ENCODE measurements at regions not wholly inside any gene's neighbourhood (a gene's known extent, or its start where the extent isn't known, plus 50 kb on each side); places are given as distances from the start of the nearest gene placed in this dataset.

- Histone ChIP-seq H3K4me1 (no peaks in the 10 kb centered on the region), H3K4me3 (no peak overlapping the region), H3K27ac (no peak overlapping the region), H3K9me3 (no peaks in the 10 kb centered on the region), H3K27me3 (peaks cover 0 to 9% of the 10 kb centered on the region in 2 donors), H3K36me3 (no peaks in the 10 kb centered on the region)
- no peak for DNase-seq
- intact Hi-C loops (cut with DNase I; ENCODE audit: low total_unique reads) = no loop called here
- TF ChIP-seq, protein P1, sequence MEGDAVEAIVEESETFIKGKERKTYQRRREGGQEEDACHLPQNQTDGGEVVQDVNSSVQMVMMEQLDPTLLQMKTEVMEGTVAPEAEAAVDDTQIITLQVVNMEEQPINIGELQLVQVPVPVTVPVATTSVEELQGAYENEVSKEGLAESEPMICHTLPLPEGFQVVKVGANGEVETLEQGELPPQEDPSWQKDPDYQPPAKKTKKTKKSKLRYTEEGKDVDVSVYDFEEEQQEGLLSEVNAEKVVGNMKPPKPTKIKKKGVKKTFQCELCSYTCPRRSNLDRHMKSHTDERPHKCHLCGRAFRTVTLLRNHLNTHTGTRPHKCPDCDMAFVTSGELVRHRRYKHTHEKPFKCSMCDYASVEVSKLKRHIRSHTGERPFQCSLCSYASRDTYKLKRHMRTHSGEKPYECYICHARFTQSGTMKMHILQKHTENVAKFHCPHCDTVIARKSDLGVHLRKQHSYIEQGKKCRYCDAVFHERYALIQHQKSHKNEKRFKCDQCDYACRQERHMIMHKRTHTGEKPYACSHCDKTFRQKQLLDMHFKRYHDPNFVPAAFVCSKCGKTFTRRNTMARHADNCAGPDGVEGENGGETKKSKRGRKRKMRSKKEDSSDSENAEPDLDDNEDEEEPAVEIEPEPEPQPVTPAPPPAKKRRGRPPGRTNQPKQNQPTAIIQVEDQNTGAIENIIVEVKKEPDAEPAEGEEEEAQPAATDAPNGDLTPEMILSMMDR (IDR thresholded peaks at IDR 0.05) = no peak
These were observed 118.3 kb upstream of the BOD1 start for GRCh38 chr5:173734716-173735115.

- TF ChIP-seq, protein P1 (IDR thresholded peaks at IDR 0.05) = no peak
- no peak overlapping the region for H3K27ac ChIP-seq
- intact Hi-C loops (cut with DNase I; ENCODE audit: low total_unique reads) = no loop called here
These were observed 118.7 kb upstream of the BOD1 start for GRCh38 chr5:173735184-173735583.

DNA sequence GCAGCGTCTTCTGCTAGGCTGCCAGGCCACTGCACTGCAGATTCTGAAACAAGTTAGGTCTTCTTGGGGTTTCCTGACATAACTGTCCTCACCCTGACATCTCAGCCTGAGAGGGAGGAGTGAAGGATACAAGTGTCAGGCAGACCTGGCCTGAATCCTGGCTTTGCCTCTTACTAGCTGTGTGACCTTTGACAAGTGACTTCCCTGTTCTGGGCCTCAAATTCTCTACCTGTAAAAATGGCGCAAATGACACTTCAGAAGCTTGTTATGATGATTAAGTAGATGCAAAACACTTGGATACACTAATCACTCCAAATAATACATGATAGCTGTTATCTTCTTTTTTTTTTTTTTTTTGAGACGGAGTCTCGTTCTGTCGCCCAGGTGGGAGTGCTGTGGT, 119.2 kb upstream of the BOD1 start:
- no peak overlapping the region for H3K4me3 ChIP-seq
- no peak overlapping the region for H3K27ac ChIP-seq
- H3K4me1 ChIP-seq = no peaks in the 10 kb centered on the region
- no peaks in the 10 kb centered on the region for H3K9me3 ChIP-seq
- TF ChIP-seq, protein P1 (IDR thresholded peaks at IDR 0.05) = no peak
- intact Hi-C loops (cut with DNase I; ENCODE audit: low total_unique reads) = no loop called here
- no peaks in the 10 kb centered on the region for H3K36me3 ChIP-seq
- no peak for DNase-seq
- peaks cover 0 to 9% of the 10 kb centered on the region in 2 donors for H3K27me3 ChIP-seq

More at GRCh38 chr5:173735184-173735583, 118.7 kb upstream of the BOD1 start:
- Histone ChIP-seq H3K27me3 (peaks cover 0 to 9% of the 10 kb centered on the region in 2 donors), H3K36me3 (no peaks in the 10 kb centered on the region), H3K4me1 (no peaks in the 10 kb centered on the region), H3K9me3 (no peaks in the 10 kb centered on the region), H3K4me3 (no peak overlapping the region)
- DNase-seq = no peak

DNA sequence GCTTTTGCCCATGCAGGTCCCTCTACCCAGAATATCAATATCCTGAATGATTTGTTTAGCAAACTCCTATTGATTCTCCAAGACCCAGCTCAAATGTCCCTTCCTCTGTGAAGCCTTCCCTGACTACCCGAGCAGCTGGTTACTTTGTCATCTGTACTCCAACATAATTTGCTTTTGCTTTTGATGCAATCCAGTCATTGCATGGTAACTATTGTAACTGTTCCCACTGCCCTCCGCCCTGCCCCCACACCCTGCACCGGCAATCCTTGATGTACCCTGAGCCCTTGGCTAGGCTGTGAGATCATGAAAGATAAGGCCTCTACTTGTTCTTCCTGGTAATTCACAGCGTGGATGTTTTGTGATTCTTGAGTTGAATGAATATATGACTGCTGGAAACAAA, 119.9 kb upstream of the BOD1 start:
- H3K27ac ChIP-seq = no peak overlapping the region

DNA sequence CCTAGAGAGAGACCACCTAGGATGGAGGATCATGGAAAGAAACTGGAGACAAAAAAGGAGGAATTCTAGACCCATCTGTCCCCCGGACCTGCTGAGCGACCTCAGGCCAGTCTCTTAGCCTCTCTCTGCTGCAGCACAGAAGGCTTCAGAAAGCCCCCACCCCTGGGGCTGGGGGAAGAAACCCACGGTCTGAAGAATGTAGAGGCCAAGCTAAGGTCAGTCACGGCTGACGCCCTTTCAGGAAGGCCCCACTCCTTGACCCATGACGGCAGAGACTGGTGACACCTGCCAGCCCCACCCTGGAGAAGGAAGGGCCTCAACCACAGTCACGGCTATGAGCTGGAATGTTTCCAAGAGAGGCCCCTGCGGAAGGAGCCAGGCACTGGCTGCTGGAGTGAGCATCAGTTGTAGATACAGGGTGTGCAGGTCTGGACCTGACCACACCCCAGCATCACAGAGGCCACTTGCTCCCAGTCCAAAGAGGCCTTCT, 120.5 kb upstream of the BOD1 start:
- DNase-seq = no peak

More for the DNA sequence above, 119.9 kb upstream of the BOD1 start:
- H3K4me3 ChIP-seq = no peak overlapping the region
- peaks cover 0 to 9% of the 10 kb centered on the region in 2 donors for H3K27me3 ChIP-seq
- H3K4me1 ChIP-seq = no peaks in the 10 kb centered on the region
- no peaks in the 10 kb centered on the region for H3K36me3 ChIP-seq
- TF ChIP-seq, protein P1 (IDR thresholded peaks at IDR 0.05) = no peak
- no peak for DNase-seq
- no peaks in the 10 kb centered on the region for H3K9me3 ChIP-seq
- intact Hi-C loops (cut with DNase I; ENCODE audit: low total_unique reads) = no loop called here

More for the DNA sequence above, 120.5 kb upstream of the BOD1 start:
- TF ChIP-seq, protein P1 (IDR thresholded peaks at IDR 0.05) = no peak
- Histone ChIP-seq H3K27me3 (peaks cover 0 to 9% of the 10 kb centered on the region in 2 donors), H3K36me3 (no peaks in the 10 kb centered on the region), H3K4me3 (no peak overlapping the region), H3K27ac (no peak overlapping the region), H3K9me3 (no peaks in the 10 kb centered on the region), H3K4me1 (no peaks in the 10 kb centered on the region)
- intact Hi-C loops (cut with DNase I; ENCODE audit: low total_unique reads) = no loop called here

Measured in tibial artery (tissue), 4 donors.